ENCODE measurements at regions not wholly inside any gene's neighbourhood (a gene's known extent, or its start where the extent isn't known, plus 50 kb on each side); places are given as distances from the start of the nearest gene placed in this dataset.

- no peak for TF ChIP-seq CTCF (IDR thresholded peaks at IDR 0.05; ENCODE audit: low read depth, low read length, missing input control)
- TF ChIP-seq FOXA2 (IDR thresholded peaks at IDR 0.05) = no peak
These were observed 939.2 kb upstream of the CELF2 start (continued) for GRCh38 chr10:10078446-10078845.

- no peak overlapping the region for H3K27ac ChIP-seq (ENCODE audit: low read depth in 1 of 2, low read length in 2 of 2)
- TF ChIP-seq TAF1 (conservative IDR thresholded peaks at IDR 0.05) (no peak), ZBTB33 (IDR thresholded peaks at IDR 0.05) (no peak), YY1 (IDR thresholded peaks at IDR 0.05) (no peak), CTCF (IDR thresholded peaks at IDR 0.05; ENCODE audit: low read depth, low read length, missing input control) (no peak), HNF4G (IDR thresholded peaks at IDR 0.05) (no peak), ATF3 (IDR thresholded peaks at IDR 0.05) (no peak), REST (IDR thresholded peaks at IDR 0.05) (no peak), RXRA (IDR thresholded peaks at IDR 0.05) (no peak), JUND (IDR thresholded peaks at IDR 0.05) (no peak), GABPA (IDR thresholded peaks at IDR 0.05 in 1 of 2, conservative IDR thresholded peaks at IDR 0.05 in 1 of 2) (no peak), RAD21 (IDR thresholded peaks at IDR 0.05) (no peak), HNF4A (conservative IDR thresholded peaks at IDR 0.05) (no peak), NR2F2 (IDR thresholded peaks at IDR 0.05) (no peak), SP1 (IDR thresholded peaks at IDR 0.05) (no peak), EGR1 (IDR thresholded peaks at IDR 0.05; ENCODE audit: low read depth in 2 of 2) (no peak), FOXA2 (IDR thresholded peaks at IDR 0.05) (no peak), MAX (IDR thresholded peaks at IDR 0.05) (no peak), FOXA1 (IDR thresholded peaks at IDR 0.05) (no peak)
- H3K4me1 ChIP-seq (ENCODE audit: control insufficient read depth in 4 of 4, insufficient read depth in 4 of 4, low read length in 3 of 4) = no peaks in the 10 kb centered on the region
- no peak for DNase-seq (ENCODE audit: low spot score)
- H3K27me3 ChIP-seq (ENCODE audit: control insufficient read depth in 4 of 4, insufficient read depth in 4 of 4, low read length in 3 of 4) = no peaks in the 10 kb centered on the region
- H3K9ac ChIP-seq (ENCODE audit: low read depth in 1 of 2, low read length in 2 of 2) = no peak overlapping the region
- H3K36me3 ChIP-seq (ENCODE audit: control insufficient read depth in 4 of 4, insufficient read depth in 3 of 4, low read depth in 1 of 4, low read length in 3 of 4) = no peaks in the 10 kb centered on the region
- H3K4me3 ChIP-seq (ENCODE audit: low read depth in 1 of 3, low read length in 3 of 3) = no peak overlapping the region
- H3K9me3 ChIP-seq (ENCODE audit: control insufficient read depth in 4 of 4, low read length in 3 of 4) = peaks cover 0 to 2% (median 0%) of the 10 kb centered on the region in 4 donors
- WGBS = 62% methylated on average over 6 of the region's 6 CpGs
These were observed 925.1 kb upstream of the CELF2 start for GRCh38 chr10:10092581-10092980.
